GM20000 (cell line): ENCODE measurements at regions not wholly inside any gene's neighbourhood (a gene's known extent, or its start where the extent isn't known, plus 50 kb on each side); places are given as distances from the start of the nearest gene placed in this dataset.

ENCODE experiments used
- DNase-seq: peaks from one replicate; pipeline ENCODE4 v3.0.0; 2012; ENCODE audit warnings: low spot score
- CTCF ChIP-seq: IDR thresholded peaks from 2 replicates; pipeline ENCODE4 v1.5.1; 2012; ENCODE audit warnings: mild to moderate bottlenecking, control low read depth; ENCODE audit errors: extremely low read depth, missing control alignments

DNA sequence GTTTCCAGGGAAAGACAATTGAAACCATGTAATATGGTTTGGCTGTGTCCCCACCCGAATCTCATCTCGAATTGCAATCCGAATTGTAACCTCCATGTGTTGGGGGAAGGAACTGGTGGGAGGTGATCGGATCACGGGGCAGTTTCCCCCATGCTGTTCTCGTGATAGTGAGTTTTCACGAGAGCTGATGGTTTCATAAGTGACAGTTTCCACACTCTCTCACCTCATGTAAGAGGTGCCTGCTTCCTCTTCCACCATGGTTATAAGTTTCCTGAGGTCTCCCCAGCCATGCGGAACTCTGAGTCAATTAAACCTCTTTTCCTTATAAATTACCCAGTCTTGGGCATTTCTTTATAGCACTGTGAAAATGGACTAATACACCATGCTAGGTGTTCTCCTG, 148.3 kb upstream of the CADM1 start:
- TF ChIP-seq CTCF, result no peak
- DNase-seq, result no peak

GRCh38 chr11:115652094-115652493, 147.9 kb upstream of the CADM1 start:
- TF ChIP-seq CTCF, result no peak
- DNase-seq, result no peak

DNA sequence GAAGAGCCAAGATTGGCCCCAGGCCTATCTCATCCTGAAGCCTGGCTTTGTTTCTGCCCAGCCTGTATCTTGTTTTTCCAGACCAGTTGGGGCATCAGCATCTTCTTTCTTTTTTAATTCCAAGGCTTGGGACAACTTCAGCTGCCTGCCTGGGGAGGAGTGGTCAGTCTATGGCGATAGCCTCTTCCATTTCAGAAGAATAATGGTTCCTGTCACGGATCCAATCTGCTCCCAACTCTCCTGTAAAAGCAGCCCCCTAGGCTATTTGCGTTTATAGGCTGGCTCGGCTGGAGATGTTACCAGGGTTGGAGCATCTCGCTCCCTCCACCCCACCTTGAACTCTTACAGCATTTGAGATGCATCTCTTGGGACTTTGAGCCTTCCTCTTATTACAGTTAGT, 145.2 kb upstream of the CADM1 start:
- no peak for DNase-seq

DNA sequence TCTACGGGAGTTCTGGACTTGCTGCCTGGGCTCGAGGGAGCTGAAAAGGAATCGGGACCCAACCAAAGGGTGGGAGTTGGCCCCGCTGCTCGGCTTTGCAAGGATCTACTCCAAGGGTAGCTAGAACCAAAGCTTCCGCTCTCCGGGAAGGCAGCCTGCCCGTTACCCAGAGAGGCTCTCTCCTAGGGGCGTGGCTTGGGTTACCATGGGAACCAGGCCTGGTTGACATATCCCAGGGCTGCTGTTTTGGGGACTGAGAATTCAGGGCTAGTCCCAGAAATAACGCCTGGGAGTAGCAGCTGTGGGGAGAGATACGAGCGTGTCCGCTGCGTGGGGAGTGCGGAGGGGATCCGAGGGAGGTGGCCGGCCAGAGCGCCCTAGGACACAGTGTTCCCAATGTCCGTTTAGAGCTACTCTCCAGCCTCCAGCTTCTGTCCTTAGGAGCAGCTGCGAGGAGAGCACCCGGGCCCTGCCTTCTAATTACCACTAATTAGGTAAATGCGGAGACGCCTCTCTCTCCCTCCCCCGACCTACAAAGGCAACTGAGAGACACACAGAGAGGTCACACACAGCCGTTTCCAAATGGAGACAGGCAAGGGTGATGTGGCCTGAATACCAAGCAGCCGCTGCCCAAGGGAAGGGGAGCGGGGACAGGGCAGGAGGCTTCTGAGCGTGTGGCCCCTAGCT, 141.6 kb upstream of the CADM1 start:
- TF ChIP-seq CTCF, result no peak
- no peak for DNase-seq

More for the DNA sequence above, 145.2 kb upstream of the CADM1 start:
- TF ChIP-seq CTCF, result no peak

DNA sequence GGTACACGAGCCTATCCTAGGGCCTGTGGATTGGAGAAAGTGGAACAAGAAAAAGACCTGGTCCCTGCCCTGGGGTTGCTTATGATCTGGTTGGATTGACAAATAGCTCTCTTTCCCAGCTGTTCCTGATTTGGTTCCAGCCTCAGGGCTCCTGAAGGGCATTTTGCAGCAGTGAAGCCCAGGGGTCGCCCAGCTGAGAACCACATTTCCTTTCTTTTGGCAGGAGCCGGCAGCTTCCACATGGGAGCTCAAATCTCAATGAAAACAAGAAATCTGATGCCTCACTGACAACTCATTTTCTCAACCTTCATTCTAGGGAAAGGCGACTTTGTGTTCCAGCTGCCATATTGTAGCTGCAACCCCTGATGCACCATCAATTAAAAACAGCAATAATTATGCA, 140.6 kb upstream of the CADM1 start:
- no peak for TF ChIP-seq CTCF
- no peak for DNase-seq

DNA sequence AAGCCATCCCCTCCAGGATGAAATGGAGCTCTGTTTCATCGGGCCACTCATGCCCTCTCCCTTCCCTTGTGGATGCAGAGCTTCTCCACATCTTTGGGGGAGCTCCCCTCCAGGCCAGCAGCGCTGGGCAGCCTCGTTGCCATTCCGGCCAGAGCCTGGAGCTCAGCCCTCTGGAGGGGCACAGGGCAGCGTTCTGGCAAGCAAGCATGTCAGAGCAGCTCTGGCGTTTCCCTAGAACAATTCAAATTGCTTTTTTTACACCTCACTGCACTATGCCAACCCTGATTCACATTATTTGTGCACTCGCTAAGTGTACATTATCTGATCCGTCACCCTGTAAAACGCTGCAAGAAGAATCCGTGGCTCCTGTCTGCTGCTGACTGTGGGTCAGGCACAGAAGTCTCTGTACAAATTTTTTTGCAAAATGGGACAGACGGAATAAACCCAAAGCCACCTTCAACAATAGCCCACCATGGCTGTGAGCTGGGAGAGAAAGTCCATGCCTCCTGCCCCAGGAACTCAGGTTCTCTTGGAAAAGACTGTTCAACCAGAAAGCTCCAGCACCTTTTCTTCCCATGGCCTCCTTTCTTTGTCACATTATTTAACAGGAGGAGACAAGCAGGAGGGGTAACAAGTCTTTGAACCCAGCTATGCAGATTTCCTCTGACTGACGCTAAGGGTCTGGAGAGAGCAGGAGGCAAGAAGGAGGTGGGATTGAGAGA, 139.5 kb upstream of the CADM1 start:
- TF ChIP-seq CTCF, result no peak
- no peak for DNase-seq

GRCh38 chr11:115642660-115643059, 138.4 kb upstream of the CADM1 start:
- DNase-seq, result no peak
- no peak for TF ChIP-seq CTCF
